ENCODE measurements at regions not wholly inside any gene's neighbourhood (a gene's known extent, or its start where the extent isn't known, plus 50 kb on each side); places are given as distances from the start of the nearest gene placed in this dataset.

- TF ChIP-seq SUZ12 (IDR thresholded peaks at IDR 0.05; ENCODE audit: extremely low read depth, insufficient read depth, insufficient read length): no peak
- no peak for TF ChIP-seq ZNF274 (IDR thresholded peaks at IDR 0.05; ENCODE audit: low read depth, low read length)
- TF ChIP-seq YY1 (IDR thresholded peaks at IDR 0.05; ENCODE audit: insufficient read depth, insufficient read length): no peak
Observed at GRCh38 chr4:43163101-43163792, 270.7 kb downstream of the GRXCR1 start.
